Smooth muscle cell (in vitro differentiated cells): ENCODE measurements at regions not wholly inside any gene's neighbourhood (a gene's known extent, or its start where the extent isn't known, plus 50 kb on each side); places are given as distances from the start of the nearest gene placed in this dataset.
"Not testable (repeated sequence)": the region's sequence is repeated elsewhere in the genome, so short reads cannot be mapped to it uniquely, and the experiment has no call there.

Source experiments
- DNase-seq: peaks from one replicate; lab custom pipeline; 2025; ENCODE audit not compliant: unreplicated experiment; lab: John Stamatoyannopoulos, UW
- H2AFZ ChIP-seq: fragments of 200-600 bp; sonication (generic); 2 replicates; pipeline ENCODE4 v1.6.0; 2016; ENCODE audit warnings: antibody characterized with exemption, low read depth, mild to moderate bottlenecking
- H3F3A ChIP-seq: fragments of 200-600 bp; sonication (generic); 2 replicates; pipeline ENCODE4 v1.6.0; 2017; ENCODE audit warnings: antibody characterized with exemption, low read depth
- H3K27ac ChIP-seq: fragments of 200-600 bp; sonication (generic); 2 replicates; pipeline ENCODE4 v1.5.1; 2016; ENCODE audit warnings: low read depth, mild to moderate bottlenecking
- H3K27me3 ChIP-seq: fragments of 200-600 bp; sonication (generic); 2 replicates; pipeline ENCODE4 v1.6.1; 2016; ENCODE audit warnings: low read depth, mild to moderate bottlenecking
- H3K36me3 ChIP-seq: fragments of 200-600 bp; sonication (generic); 2 replicates; pipeline ENCODE4 v1.5.1; 2016; ENCODE audit warnings: low read depth
- H3K4me1 ChIP-seq: fragments of 200-600 bp; sonication (generic); 2 replicates; pipeline ENCODE4 v1.5.1; 2016; ENCODE audit warnings: low read depth
- H3K4me2 ChIP-seq: fragments of 200-600 bp; sonication (generic); 2 replicates; pipeline ENCODE4 v1.6.0; 2016; ENCODE audit warnings: mild to moderate bottlenecking
- H3K4me3 ChIP-seq: fragments of 200-600 bp; sonication (generic); 2 replicates; pipeline ENCODE4 v1.5.1; 2016; ENCODE audit warnings: mild to moderate bottlenecking
- H3K79me2 ChIP-seq: fragments of 200-600 bp; sonication (generic); 2 replicates; pipeline ENCODE4 v1.6.0; 2016; ENCODE audit warnings: low read depth, mild to moderate bottlenecking
- H3K9ac ChIP-seq: fragments of 200-600 bp; sonication (generic); 2 replicates; pipeline ENCODE4 v1.6.0; 2016; ENCODE audit warnings: low read depth
- H3K9me3 ChIP-seq: fragments of 200-600 bp; sonication (generic); replicated peaks from 2 replicates; pipeline ENCODE4 v1.5.1; 2016; ENCODE audit warnings: low read depth
- H4K20me1 ChIP-seq: fragments of 200-600 bp; sonication (generic); 2 replicates; pipeline ENCODE4 v1.6.0; 2016; ENCODE audit warnings: low read depth
- WGBS: methylation state at CpG from one replicate; pipeline ENCODE4 v1.1.7; 2016; ENCODE audit warnings: low lambda C conversion rate; 5-methylcytosine and 5-hydroxymethylcytosine counted together

DNA sequence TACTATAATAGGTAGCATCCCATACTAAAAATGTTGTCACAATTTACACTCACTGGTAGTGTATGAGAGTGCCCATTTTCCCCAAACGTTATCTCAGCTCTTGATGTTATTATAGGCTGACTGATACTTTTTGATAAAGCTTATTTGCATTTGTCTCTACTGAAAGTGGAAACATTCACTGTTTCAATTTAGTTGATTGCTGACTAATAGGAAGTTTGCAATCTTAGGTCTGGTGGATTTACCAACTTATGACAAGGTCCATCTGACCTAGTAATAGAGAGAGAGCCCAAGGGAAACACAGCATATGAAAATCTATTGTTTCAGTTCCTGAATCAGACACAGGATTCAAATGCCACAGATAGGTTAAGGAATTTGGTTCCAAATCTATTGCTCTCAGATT, 97.2 kb upstream of the NBPF9 start:
- H3K4me2 ChIP-seq, H3K9me3 ChIP-seq, H3K4me1 ChIP-seq, H3K4me3 ChIP-seq, H4K20me1 ChIP-seq, DNase-seq, H3K9ac ChIP-seq, H3K27me3 ChIP-seq, H3K27ac ChIP-seq, H2AFZ ChIP-seq, H3K36me3 ChIP-seq, H3F3A ChIP-seq: not testable (repeated sequence)
- H3K79me2 ChIP-seq: peaks cover 15% of the 10 kb centered on the region
- 84% methylated on average over 1 of the region's 1 CpG for WGBS

- not testable (repeated sequence) for DNase-seq, H3F3A ChIP-seq, H3K4me1 ChIP-seq, H3K4me3 ChIP-seq, H3K36me3 ChIP-seq, H3K27me3 ChIP-seq, H3K4me2 ChIP-seq, H3K79me2 ChIP-seq, H3K9me3 ChIP-seq, H4K20me1 ChIP-seq, H2AFZ ChIP-seq, H3K9ac ChIP-seq, H3K27ac ChIP-seq
- 67% methylated on average over 1 of the region's 1 CpG for WGBS
These were observed 98.9 kb upstream of the NBPF9 start for GRCh38 chr1:149202283-149202682.

GRCh38 chr1:149204396-149204795, 101.0 kb upstream of the NBPF9 start:
- H3K36me3 ChIP-seq, H3K27me3 ChIP-seq, H3K9ac ChIP-seq, H3K9me3 ChIP-seq, H3F3A ChIP-seq, H3K4me3 ChIP-seq, H3K4me2 ChIP-seq, H3K4me1 ChIP-seq, H3K27ac ChIP-seq, H3K79me2 ChIP-seq, DNase-seq, H2AFZ ChIP-seq, H4K20me1 ChIP-seq: not testable (repeated sequence)
- 93% methylated on average over 2 of the region's 2 CpGs for WGBS

DNA sequence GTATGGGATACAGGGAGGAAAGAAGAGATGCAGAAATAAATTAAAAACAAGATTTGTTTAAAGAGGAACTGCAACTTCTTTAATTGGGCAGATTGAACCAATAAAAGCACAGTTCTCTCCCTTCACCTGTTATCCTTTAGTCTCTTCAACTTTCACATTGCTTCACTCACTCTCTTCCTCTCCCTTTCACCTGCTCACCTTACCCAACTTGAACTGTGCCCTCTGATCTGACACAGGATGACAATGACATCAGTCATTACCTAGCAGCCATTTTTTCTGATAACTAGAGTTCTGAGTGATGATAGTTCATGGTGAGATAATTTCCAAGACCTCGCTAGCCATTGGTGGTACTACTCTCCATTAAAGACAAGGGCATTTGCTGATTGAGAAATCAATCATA, 105.5 kb upstream of the NBPF9 start:
- not testable (repeated sequence) for H3K4me2 ChIP-seq, H3K9ac ChIP-seq, H3K9me3 ChIP-seq, H3K4me1 ChIP-seq, H3K36me3 ChIP-seq, DNase-seq, H4K20me1 ChIP-seq, H3F3A ChIP-seq, H3K4me3 ChIP-seq, H2AFZ ChIP-seq, H3K79me2 ChIP-seq, H3K27me3 ChIP-seq, H3K27ac ChIP-seq
- WGBS: no CpG with 5 or more reads among the region's 1 CpG

DNA sequence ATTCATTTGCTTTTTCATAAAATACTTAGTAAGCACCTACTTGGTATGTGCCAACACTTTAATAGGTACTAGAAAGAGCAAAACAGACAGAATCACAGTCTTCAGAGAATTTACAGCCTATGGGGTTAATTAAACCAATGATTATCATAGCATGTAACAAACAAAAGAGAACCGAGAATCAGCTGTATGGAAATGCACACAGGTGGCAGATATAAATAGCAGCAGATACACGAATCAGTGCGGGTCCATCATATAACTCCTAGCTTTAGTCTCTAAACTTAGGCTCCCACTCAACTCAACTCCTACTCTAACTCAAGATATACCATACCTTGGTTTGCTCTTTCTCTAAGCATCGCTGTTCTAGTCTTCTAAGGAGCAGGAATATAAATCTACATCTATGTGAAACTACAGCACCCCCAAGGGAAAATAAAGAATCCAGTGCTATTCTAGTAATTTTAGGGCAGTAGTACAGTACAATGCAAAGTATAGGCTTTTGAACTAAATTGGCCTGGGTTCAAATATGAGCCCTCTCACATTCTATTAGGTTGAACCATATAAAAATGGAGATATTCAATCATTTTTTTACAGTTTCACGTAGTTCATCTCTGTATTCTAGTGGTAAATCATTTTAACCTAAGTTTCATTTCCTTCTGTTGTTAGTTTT, 108.5 kb upstream of the NBPF9 start:
- H3K36me3 ChIP-seq, H3K9ac ChIP-seq, H4K20me1 ChIP-seq, H3K4me3 ChIP-seq, H3F3A ChIP-seq, H3K27ac ChIP-seq, DNase-seq, H3K27me3 ChIP-seq, H2AFZ ChIP-seq, H3K4me1 ChIP-seq, H3K79me2 ChIP-seq, H3K4me2 ChIP-seq, H3K9me3 ChIP-seq: not testable (repeated sequence)
- 100% methylated on average over 1 of the region's 5 CpGs for WGBS

DNA sequence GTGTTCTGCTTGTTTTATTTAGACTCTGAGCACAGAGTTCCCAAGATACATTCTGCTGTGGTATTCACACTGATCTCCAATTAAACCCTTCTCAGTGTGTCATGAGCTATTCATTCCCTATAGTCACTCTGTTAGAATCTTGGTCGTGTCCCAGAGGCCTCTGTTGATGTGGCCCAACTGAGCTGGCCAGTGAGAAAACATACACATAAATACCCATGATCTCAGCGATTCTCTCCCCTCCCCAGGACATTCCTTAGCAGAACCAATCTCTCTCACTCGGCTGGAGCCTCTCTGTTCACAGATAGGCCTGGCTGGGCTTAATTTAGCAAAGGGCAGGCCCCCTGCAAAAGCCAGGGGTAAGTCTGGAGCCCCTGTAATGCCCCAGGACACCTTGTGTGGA, 109.6 kb upstream of the NBPF9 start:
- H3K4me3 ChIP-seq, H4K20me1 ChIP-seq, H3K36me3 ChIP-seq, H3K4me2 ChIP-seq, H2AFZ ChIP-seq, H3K27ac ChIP-seq, DNase-seq, H3K79me2 ChIP-seq, H3F3A ChIP-seq, H3K9me3 ChIP-seq, H3K27me3 ChIP-seq, H3K4me1 ChIP-seq, H3K9ac ChIP-seq: not testable (repeated sequence)
- 0% methylated on average over 1 of the region's 3 CpGs for WGBS

GRCh38 chr1:149213673-149214072, 110.3 kb upstream of the NBPF9 start:
- H3K36me3 ChIP-seq, H3K27ac ChIP-seq, H3K4me2 ChIP-seq, H2AFZ ChIP-seq, DNase-seq, H3K27me3 ChIP-seq, H3F3A ChIP-seq, H3K4me1 ChIP-seq, H3K9ac ChIP-seq, H3K4me3 ChIP-seq, H3K79me2 ChIP-seq, H3K9me3 ChIP-seq, H4K20me1 ChIP-seq: not testable (repeated sequence)
- no CpG with 5 or more reads among the region's 2 CpGs for WGBS

GRCh38 chr1:149218080-149218988, 115.0 kb upstream of the NBPF9 start:
- H3K79me2 ChIP-seq, DNase-seq, H3K4me3 ChIP-seq, H3K27me3 ChIP-seq, H3K36me3 ChIP-seq, H3K4me2 ChIP-seq, H3F3A ChIP-seq, H3K9ac ChIP-seq, H4K20me1 ChIP-seq, H3K27ac ChIP-seq, H3K4me1 ChIP-seq, H2AFZ ChIP-seq, H3K9me3 ChIP-seq: not testable (repeated sequence)
- 85% methylated on average over 2 of the region's 7 CpGs for WGBS
